ENCODE measurements at regions not wholly inside any gene's neighbourhood (a gene's known extent, or its start where the extent isn't known, plus 50 kb on each side); places are given as distances from the start of the nearest gene placed in this dataset.

DNA sequence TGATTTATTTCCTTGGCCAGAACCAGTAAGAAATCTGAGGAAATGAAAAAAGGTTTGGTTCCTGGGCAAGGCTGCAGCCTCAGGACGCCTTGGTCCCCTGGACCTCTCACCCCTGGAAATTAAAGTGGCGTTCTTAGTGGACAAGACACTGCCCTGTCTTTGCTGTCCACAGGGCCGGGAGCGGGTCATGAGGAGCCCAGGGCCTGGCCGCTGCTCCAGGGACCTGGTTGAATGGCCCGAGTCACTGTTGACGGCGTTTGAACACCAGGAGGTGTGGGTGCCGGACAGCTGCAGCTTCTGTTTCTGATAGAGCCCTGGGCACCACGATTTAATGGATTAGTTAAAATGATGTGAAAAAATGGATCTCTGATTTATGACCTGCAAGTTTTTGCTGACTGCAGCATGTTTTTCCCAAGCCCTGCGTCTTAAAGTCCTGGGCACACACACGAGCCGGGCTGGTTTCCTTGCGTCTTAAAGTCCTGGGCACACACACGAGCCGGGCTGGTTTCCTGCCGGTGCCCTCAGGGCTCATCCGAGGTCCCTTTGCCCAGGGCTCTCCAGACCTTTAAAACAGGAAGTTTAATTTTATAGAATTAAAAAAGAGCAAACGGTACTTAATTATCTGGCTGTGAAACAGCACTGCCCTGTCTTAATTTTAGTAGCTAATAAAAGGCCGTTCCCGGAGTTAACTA lies 74.1 kb upstream of the ACTRT2 start:
- no peak overlapping the region for H3K4me3 ChIP-seq (ENCODE audit: low read depth, low read length)
- no peak for DNase-seq (ENCODE audit: low read depth)
- TF ChIP-seq, protein P1, sequence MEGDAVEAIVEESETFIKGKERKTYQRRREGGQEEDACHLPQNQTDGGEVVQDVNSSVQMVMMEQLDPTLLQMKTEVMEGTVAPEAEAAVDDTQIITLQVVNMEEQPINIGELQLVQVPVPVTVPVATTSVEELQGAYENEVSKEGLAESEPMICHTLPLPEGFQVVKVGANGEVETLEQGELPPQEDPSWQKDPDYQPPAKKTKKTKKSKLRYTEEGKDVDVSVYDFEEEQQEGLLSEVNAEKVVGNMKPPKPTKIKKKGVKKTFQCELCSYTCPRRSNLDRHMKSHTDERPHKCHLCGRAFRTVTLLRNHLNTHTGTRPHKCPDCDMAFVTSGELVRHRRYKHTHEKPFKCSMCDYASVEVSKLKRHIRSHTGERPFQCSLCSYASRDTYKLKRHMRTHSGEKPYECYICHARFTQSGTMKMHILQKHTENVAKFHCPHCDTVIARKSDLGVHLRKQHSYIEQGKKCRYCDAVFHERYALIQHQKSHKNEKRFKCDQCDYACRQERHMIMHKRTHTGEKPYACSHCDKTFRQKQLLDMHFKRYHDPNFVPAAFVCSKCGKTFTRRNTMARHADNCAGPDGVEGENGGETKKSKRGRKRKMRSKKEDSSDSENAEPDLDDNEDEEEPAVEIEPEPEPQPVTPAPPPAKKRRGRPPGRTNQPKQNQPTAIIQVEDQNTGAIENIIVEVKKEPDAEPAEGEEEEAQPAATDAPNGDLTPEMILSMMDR (IDR thresholded peaks at IDR 0.05; ENCODE audit: low read depth, low read length) = no peak
- no peak for TF ChIP-seq MYC (IDR thresholded peaks at IDR 0.05; ENCODE audit: low read depth, low read length)
- TF ChIP-seq, protein P2, sequence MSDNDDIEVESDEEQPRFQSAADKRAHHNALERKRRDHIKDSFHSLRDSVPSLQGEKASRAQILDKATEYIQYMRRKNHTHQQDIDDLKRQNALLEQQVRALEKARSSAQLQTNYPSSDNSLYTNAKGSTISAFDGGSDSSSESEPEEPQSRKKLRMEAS (IDR thresholded peaks at IDR 0.05; ENCODE audit: low read depth, low read length) = no peak
- no peak for TF ChIP-seq POLR2A (IDR thresholded peaks at IDR 0.05; ENCODE audit: extremely low read depth, insufficient read length)

DNA sequence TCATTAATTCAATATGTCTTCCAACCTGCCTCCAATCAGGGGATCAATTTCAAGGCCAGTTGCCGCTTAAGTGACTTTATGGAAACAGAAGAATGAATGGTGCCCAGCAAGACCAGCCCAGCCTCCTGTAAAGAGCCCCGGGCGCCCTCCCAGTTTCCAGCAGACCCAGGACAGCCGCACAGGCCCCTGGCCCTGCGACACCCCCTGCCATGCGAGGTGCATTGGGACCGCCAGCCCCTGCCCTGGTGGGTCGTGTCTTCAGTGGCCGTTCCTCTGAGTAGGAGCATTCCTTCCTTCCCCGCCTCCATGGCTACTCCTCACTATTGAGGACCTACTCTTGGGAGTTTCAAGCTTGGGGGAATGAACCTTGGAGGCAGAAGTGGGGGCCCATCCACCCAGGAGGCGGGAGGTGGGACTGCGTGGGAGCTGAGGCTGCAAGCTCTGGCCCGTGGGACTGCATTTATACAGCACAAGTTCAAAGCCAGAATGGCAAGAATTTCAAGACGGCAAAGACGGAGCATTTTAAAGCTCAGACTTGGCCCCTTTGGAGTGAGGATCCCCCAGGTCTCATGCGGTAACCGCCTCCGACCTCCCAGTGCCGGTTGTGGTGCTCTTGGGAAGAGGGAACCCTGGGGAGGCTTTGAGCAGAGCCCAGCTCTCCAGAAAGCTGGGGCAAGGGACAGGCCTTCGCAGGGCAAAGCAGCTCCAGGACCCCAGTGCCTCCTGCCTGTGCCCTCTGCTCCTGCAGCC lies 73.1 kb upstream of the ACTRT2 start:
- TF ChIP-seq, protein P1 (IDR thresholded peaks at IDR 0.05; ENCODE audit: low read depth, low read length) = no peak
- TF ChIP-seq, protein P2 (IDR thresholded peaks at IDR 0.05; ENCODE audit: low read depth, low read length) = no peak
- TF ChIP-seq MYC (IDR thresholded peaks at IDR 0.05; ENCODE audit: low read depth, low read length) = no peak
- no peak for TF ChIP-seq POLR2A (IDR thresholded peaks at IDR 0.05; ENCODE audit: extremely low read depth, insufficient read length)
- H3K4me3 ChIP-seq (ENCODE audit: low read depth, low read length) = no peak overlapping the region
- no peak for DNase-seq (ENCODE audit: low read depth)

DNA sequence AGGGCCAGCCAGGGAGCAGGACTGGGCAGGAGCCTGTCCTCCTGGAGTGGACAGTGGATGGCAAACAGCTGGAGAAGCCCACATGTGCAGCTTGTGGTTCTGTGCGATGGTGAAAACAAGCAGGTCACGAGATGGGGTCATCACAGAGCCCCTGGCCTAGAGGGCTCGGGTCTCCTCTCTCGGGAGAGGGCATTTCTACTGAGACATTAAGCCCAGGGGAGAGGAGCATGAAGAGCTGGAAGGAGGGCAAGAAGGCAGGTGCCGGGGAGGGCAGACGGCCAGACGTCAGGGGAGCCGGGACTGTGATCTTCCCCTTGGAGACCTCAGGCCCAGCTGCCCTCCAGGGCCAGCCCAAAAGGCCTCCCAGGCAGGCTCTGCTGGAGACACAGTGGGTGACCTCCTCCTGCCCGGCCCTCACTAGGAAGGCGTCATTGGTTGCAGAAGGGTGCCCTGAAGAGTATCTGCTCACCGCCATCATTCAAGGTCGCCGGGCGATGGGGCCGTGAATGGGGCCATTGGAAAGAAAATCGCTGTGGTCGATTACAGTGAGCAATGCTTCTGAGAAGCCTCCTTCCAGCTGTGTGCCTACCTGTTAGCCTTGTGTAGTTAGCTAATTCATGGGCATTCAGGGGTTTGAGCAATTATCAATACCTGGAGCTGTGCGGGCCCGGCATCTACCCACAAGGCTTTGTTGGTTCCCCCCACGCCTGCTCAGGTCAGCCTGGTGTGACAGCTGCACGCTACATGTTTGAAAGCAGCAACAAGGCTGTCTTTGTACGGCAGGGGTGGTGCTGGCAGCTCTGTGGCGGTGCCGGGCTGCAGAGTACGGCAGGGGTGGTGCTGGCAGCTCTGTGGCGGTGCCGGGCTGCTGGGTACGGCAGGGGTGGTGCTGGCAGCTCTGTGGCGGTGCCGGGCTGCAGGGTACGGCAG lies 72.3 kb upstream of the ACTRT2 start:
- DNase-seq (ENCODE audit: low read depth) = no peak
- TF ChIP-seq, protein P1 (IDR thresholded peaks at IDR 0.05; ENCODE audit: low read depth, low read length) = no peak
- TF ChIP-seq, protein P2 (IDR thresholded peaks at IDR 0.05; ENCODE audit: low read depth, low read length) = no peak
- TF ChIP-seq POLR2A (IDR thresholded peaks at IDR 0.05; ENCODE audit: extremely low read depth, insufficient read length) = no peak
- TF ChIP-seq MYC (IDR thresholded peaks at IDR 0.05; ENCODE audit: low read depth, low read length) = no peak
- no peak overlapping the region for H3K4me3 ChIP-seq (ENCODE audit: low read depth, low read length)

DNA sequence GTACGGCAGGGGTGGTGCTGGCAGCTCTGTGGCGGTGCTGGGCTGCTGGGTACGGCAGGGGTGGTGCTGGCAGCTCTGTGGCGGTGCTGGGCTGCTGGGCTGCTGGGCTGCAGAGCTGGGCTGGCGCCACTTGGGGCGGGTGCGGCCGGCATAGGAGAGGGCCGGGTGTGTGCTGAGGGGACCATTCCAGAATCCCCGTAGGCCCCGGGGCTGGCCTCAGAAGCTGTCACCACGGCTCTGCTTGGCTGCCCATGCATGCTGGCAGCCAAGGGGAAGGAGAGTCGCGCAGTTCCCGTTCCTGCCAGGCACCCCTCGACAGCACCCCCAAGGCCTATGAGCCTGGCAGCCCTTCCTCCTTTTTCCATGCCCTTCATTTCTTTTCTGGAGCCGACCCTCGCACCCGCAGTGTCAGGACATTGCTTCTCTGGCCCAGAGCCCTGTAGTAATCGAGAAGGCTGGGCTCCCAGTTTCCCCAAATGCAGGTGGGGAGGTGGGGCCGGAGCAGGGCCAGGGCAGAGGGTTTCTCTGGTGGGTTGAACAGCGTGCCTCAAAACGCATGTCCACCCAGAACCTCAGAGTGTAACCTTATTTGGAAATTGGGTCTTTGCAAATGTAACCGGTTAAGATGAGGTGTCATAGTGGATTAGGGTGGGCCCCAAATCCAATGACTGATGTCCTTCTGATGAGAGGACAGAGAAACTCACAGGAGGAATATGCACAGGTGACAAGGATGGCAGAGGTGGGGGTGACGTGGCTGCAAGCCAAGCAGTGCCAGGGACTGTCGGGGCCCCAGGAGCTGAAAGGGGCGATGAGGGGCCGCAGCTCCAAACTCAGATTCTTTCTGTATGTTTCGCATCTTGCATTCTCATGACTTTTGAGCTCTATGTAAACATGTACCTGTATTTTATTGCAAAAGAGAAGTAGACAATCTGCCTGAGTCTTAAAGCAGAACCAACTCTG lies 71.0 kb upstream of the ACTRT2 start:
- TF ChIP-seq MYC (IDR thresholded peaks at IDR 0.05; ENCODE audit: low read depth, low read length) (no peak), POLR2A (IDR thresholded peaks at IDR 0.05; ENCODE audit: extremely low read depth, insufficient read length) (no peak)
- TF ChIP-seq, protein P1 (IDR thresholded peaks at IDR 0.05; ENCODE audit: low read depth, low read length) = no peak
- TF ChIP-seq, protein P2 (IDR thresholded peaks at IDR 0.05; ENCODE audit: low read depth, low read length) = no peak
- H3K4me3 ChIP-seq (ENCODE audit: low read depth, low read length) = no peak overlapping the region
- no peak for DNase-seq (ENCODE audit: low read depth)
